Neural crest cell (in vitro differentiated cells): ENCODE measurements at regions not wholly inside any gene's neighbourhood (a gene's known extent, or its start where the extent isn't known, plus 50 kb on each side); places are given as distances from the start of the nearest gene placed in this dataset.
A peak's percentile ranks its signal among the peaks of the same experiment; 100 is the strongest.

Source experiments
- DNase-seq: peaks from one replicate; pipeline ENCODE4 v3.0.0; 2021; ENCODE audit warnings: low read depth, mixed read lengths, low spot score
- H3K27ac Mint-ChIP-seq: one replicate; pipeline ENCODE4 v1.8.0; 2021; ENCODE audit warnings: mild to moderate bottlenecking, mixed read lengths; ENCODE audit not compliant: unreplicated experiment
- H3K27me3 Mint-ChIP-seq: 2 replicates; pipeline ENCODE4 v1.8.0; 2021; ENCODE audit warnings: low read depth, mild to moderate bottlenecking, mixed read lengths
- H3K36me3 Mint-ChIP-seq: 2 replicates; pipeline ENCODE4 v1.8.0; 2021; ENCODE audit warnings: low read depth, mild to moderate bottlenecking, mixed read lengths
- H3K4me1 Mint-ChIP-seq: 2 replicates; pipeline ENCODE4 v1.8.0; 2021; ENCODE audit warnings: mixed read lengths
- H3K4me3 Mint-ChIP-seq: one replicate; pipeline ENCODE4 v1.8.0; 2021; ENCODE audit warnings: mild to moderate bottlenecking, mixed read lengths
- H3K9me3 Mint-ChIP-seq: 2 replicates; pipeline ENCODE4 v1.8.0; 2021; ENCODE audit warnings: mixed read lengths
- TF ChIP-seq, protein P1 (sequence below): fragments of 200-600 bp; sonication (generic); conservative IDR thresholded peaks from 2 replicates; pipeline ENCODE4 v1.5.0; 2021; ENCODE audit warnings: antibody characterized with exemption, mild to moderate bottlenecking

- H3K4me1 Mint-ChIP-seq, result peaks cover 8% of the 10 kb centered on the region
- no peak for DNase-seq
- TF ChIP-seq, protein P1, sequence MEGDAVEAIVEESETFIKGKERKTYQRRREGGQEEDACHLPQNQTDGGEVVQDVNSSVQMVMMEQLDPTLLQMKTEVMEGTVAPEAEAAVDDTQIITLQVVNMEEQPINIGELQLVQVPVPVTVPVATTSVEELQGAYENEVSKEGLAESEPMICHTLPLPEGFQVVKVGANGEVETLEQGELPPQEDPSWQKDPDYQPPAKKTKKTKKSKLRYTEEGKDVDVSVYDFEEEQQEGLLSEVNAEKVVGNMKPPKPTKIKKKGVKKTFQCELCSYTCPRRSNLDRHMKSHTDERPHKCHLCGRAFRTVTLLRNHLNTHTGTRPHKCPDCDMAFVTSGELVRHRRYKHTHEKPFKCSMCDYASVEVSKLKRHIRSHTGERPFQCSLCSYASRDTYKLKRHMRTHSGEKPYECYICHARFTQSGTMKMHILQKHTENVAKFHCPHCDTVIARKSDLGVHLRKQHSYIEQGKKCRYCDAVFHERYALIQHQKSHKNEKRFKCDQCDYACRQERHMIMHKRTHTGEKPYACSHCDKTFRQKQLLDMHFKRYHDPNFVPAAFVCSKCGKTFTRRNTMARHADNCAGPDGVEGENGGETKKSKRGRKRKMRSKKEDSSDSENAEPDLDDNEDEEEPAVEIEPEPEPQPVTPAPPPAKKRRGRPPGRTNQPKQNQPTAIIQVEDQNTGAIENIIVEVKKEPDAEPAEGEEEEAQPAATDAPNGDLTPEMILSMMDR, result no peak
- H3K27ac Mint-ChIP-seq, result no peak overlapping the region
- no peak overlapping the region for H3K4me3 Mint-ChIP-seq
- no peaks in the 10 kb centered on the region for H3K9me3 Mint-ChIP-seq
- no peaks in the 10 kb centered on the region for H3K36me3 Mint-ChIP-seq
- H3K27me3 Mint-ChIP-seq, result no peaks in the 10 kb centered on the region
Measured at GRCh38 chr4:10982305-10982704, 297.7 kb upstream of the CLNK start.

GRCh38 chr4:10981576-10981975 lies 297.0 kb upstream of the CLNK start:
- Mint-ChIP-seq H3K27ac (no peak overlapping the region), H3K4me3 (no peak overlapping the region), H3K4me1 (peaks cover 8% of the 10 kb centered on the region), H3K27me3 (no peaks in the 10 kb centered on the region), H3K36me3 (no peaks in the 10 kb centered on the region), H3K9me3 (no peaks in the 10 kb centered on the region)
- TF ChIP-seq, protein P1, result no peak
- no peak for DNase-seq

- no peaks in the 10 kb centered on the region for H3K9me3 Mint-ChIP-seq
- no peaks in the 10 kb centered on the region for H3K27me3 Mint-ChIP-seq
- no peaks in the 10 kb centered on the region for H3K36me3 Mint-ChIP-seq
- TF ChIP-seq, protein P1, result no peak
- peaks cover 8% of the 10 kb centered on the region for H3K4me1 Mint-ChIP-seq
- no peak for DNase-seq
- H3K27ac Mint-ChIP-seq, result no peak overlapping the region
- H3K4me3 Mint-ChIP-seq, result no peak overlapping the region
Measured at GRCh38 chr4:10981096-10981495, 296.5 kb upstream of the CLNK start.

- Mint-ChIP-seq H3K4me1 (peaks cover 8% of the 10 kb centered on the region), H3K36me3 (no peaks in the 10 kb centered on the region), H3K27ac (no peak overlapping the region), H3K27me3 (no peaks in the 10 kb centered on the region), H3K4me3 (no peak overlapping the region), H3K9me3 (no peaks in the 10 kb centered on the region)
- DNase-seq, result no peak
- TF ChIP-seq, protein P1, result no peak
Measured at GRCh38 chr4:10979032-10979431, 294.5 kb upstream of the CLNK start.

GRCh38 chr4:10977534-10977933 lies 293.0 kb upstream of the CLNK start:
- Mint-ChIP-seq H3K27me3 (no peaks in the 10 kb centered on the region), H3K36me3 (no peaks in the 10 kb centered on the region), H3K9me3 (no peaks in the 10 kb centered on the region), H3K4me3 (no peak overlapping the region), H3K4me1 (peaks cover 4% of the 10 kb centered on the region), H3K27ac (peak overlapping the region; percentile 36)
- DNase-seq, result no peak
- TF ChIP-seq, protein P1, result no peak

- TF ChIP-seq, protein P1, result no peak
- Mint-ChIP-seq H3K27ac (no peak overlapping the region), H3K27me3 (no peaks in the 10 kb centered on the region), H3K4me3 (no peak overlapping the region), H3K4me1 (no peaks in the 10 kb centered on the region), H3K9me3 (peaks cover 3% of the 10 kb centered on the region), H3K36me3 (no peaks in the 10 kb centered on the region)
- no peak for DNase-seq
Measured at GRCh38 chr4:10974371-10974770, 289.8 kb upstream of the CLNK start.
